GM12878 (cell line): ENCODE measurements at regions not wholly inside any gene's neighbourhood (a gene's known extent, or its start where the extent isn't known, plus 50 kb on each side); places are given as distances from the start of the nearest gene placed in this dataset.

Experiments
- FOXK2 ChIP-seq: fragments of 450-650 bp; IDR thresholded peaks from 2 replicates; pipeline ENCODE4 v1.6.1; 2017; ENCODE audit warnings: mild to moderate bottlenecking, moderate library complexity
- GABPA ChIP-seq: IDR thresholded peaks from 2 replicates; pipeline ENCODE4 v1.6.1; 2014; ENCODE audit warnings: antibody characterized with exemption, low read depth, mild to moderate bottlenecking, inconsistent platforms
- KAT2A ChIP-seq: conservative IDR thresholded peaks from 2 replicates; pipeline ENCODE4 v1.6.1; 2011; ENCODE audit warnings: low read depth, low read length; ENCODE audit not compliant: control insufficient read depth
- NFYB ChIP-seq: IDR thresholded peaks from 2 replicates; pipeline ENCODE4 v1.6.1; 2011; ENCODE audit warnings: low read depth, mild to moderate bottlenecking, low read length, improper control_type of control experiment, moderate library complexity; ENCODE audit not compliant: insufficient read depth
- PAX5 ChIP-seq: IDR thresholded peaks from 2 replicates; pipeline ENCODE4 v1.6.1; 2011; ENCODE audit warnings: low read depth, low read length, borderline replicate concordance
- POLR2AphosphoS5 ChIP-seq: IDR thresholded peaks from 2 replicates; pipeline ENCODE4 v1.6.1; 2011; ENCODE audit warnings: mild to moderate bottlenecking, low read length, inconsistent platforms
- RAD21 ChIP-seq: IDR thresholded peaks from 2 replicates; pipeline ENCODE4 v1.6.1; 2011; ENCODE audit warnings: mild to moderate bottlenecking, low read depth, low read length, moderate library complexity; ENCODE audit not compliant: insufficient read depth
- RFX5 ChIP-seq: IDR thresholded peaks from 2 replicates; pipeline ENCODE4 v1.6.1; 2011; ENCODE audit warnings: low read depth, low read length, improper control_type of control experiment
- ZBED1 ChIP-seq: IDR thresholded peaks from 2 replicates; pipeline ENCODE4 v1.6.1; 2016; ENCODE audit warnings: borderline replicate concordance
- ZBTB40 ChIP-seq: fragments of 450-650 bp; IDR thresholded peaks from 2 replicates; pipeline ENCODE4 v1.6.1; 2016; ENCODE audit warnings: mild to moderate bottlenecking, moderate library complexity, borderline replicate concordance
- TF ChIP-seq, protein P1 (sequence below), 3 experiments: IDR thresholded peaks in 2 of 3; conservative IDR thresholded peaks in 1 of 3; 2 replicates each; pipeline ENCODE4 v1.5.1; 2011; ENCODE audit warnings: low read depth in 3 of 3, low read length in 3 of 3, mild to moderate bottlenecking in 3 of 3, control low read depth in 2 of 3, moderate library complexity in 2 of 3, inconsistent platforms in 1 of 3, mixed read lengths in 1 of 3; ENCODE audit not compliant: control insufficient read depth in 2 of 3, insufficient read depth in 1 of 3; ENCODE audit errors: extremely low read depth in 1 of 3
- TF ChIP-seq, protein P2 (sequence below): IDR thresholded peaks from 2 replicates; pipeline ENCODE4 v1.6.1; 2012; ENCODE audit warnings: low read depth, low read length, improper control_type of control experiment

DNA sequence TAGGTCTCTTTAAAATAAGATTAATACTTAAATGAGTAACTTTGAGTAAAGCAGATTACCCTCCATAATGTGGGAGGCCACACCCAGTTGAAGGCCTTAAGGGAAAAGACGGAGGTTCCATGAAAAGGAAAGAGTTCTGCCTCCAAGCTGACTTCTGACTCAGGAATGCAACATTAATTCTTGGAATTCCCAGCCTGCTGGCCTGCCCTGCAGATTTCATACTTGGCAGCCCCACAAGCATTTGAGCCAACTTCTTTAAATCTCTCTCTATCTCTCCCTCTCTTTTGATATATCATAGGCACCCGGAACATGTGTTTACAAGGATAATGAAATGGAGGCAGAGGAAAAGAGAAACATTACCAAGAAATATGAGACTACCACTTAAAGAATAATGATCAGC is 902.3 kb upstream of the MIR17HG start:
- TF ChIP-seq PAX5, result no peak
- TF ChIP-seq NFYB, result no peak
- TF ChIP-seq ZBTB40, result no peak
- no peak for TF ChIP-seq RAD21
- TF ChIP-seq POLR2AphosphoS5, result no peak
- TF ChIP-seq, protein P1, sequence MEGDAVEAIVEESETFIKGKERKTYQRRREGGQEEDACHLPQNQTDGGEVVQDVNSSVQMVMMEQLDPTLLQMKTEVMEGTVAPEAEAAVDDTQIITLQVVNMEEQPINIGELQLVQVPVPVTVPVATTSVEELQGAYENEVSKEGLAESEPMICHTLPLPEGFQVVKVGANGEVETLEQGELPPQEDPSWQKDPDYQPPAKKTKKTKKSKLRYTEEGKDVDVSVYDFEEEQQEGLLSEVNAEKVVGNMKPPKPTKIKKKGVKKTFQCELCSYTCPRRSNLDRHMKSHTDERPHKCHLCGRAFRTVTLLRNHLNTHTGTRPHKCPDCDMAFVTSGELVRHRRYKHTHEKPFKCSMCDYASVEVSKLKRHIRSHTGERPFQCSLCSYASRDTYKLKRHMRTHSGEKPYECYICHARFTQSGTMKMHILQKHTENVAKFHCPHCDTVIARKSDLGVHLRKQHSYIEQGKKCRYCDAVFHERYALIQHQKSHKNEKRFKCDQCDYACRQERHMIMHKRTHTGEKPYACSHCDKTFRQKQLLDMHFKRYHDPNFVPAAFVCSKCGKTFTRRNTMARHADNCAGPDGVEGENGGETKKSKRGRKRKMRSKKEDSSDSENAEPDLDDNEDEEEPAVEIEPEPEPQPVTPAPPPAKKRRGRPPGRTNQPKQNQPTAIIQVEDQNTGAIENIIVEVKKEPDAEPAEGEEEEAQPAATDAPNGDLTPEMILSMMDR (IDR thresholded peaks at IDR 0.05 in 2 of 3, conservative IDR thresholded peaks at IDR 0.05 in 1 of 3; ENCODE audit: control insufficient read depth in 2 of 3, extremely low read depth in 1 of 3, insufficient read depth in 1 of 3, low read depth in 3 of 3, low read length in 3 of 3), result no peak
- TF ChIP-seq FOXK2, result no peak
- no peak for TF ChIP-seq ZBED1
- TF ChIP-seq RFX5, result no peak
- TF ChIP-seq GABPA, result no peak
- no peak for TF ChIP-seq KAT2A
- TF ChIP-seq, protein P2, sequence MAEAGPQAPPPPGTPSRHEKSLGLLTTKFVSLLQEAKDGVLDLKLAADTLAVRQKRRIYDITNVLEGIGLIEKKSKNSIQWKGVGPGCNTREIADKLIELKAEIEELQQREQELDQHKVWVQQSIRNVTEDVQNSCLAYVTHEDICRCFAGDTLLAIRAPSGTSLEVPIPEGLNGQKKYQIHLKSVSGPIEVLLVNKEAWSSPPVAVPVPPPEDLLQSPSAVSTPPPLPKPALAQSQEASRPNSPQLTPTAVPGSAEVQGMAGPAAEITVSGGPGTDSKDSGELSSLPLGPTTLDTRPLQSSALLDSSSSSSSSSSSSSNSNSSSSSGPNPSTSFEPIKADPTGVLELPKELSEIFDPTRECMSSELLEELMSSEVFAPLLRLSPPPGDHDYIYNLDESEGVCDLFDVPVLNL, result no peak
